ENCODE measurements at regions not wholly inside any gene's neighbourhood (a gene's known extent, or its start where the extent isn't known, plus 50 kb on each side); places are given as distances from the start of the nearest gene placed in this dataset.

GRCh38 chr1:240004086-240004749 lies 87.5 kb upstream of the FMN2 start:
- DNase-seq: no peak

GRCh38 chr1:240005997-240006650 lies 85.6 kb upstream of the FMN2 start:
- DNase-seq: no peak

- no peak for DNase-seq
These were observed 83.4 kb upstream of the FMN2 start for GRCh38 chr1:240008298-240008697.

GRCh38 chr1:240014051-240014450 lies 77.6 kb upstream of the FMN2 start:
- no peak for DNase-seq

DNA sequence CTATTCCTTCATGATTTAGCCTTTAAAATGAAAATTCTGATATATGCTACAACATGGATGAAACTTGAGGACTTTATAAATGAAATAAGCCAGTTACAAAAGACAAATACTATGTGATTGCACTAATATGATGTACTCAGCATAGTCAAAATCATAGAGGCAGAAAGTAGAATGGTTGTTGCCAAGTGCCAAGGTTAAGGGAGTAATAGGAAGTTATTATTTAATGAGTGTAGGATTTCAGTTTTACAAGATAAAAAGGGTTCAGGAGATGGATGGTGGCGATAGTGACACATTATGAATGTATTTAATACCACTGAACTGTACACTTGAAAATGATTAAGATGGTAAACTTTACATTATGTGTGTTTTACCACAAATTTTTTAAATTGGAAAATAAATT lies 73.1 kb upstream of the FMN2 start:
- no peak for DNase-seq

GRCh38 chr1:240019524-240019923 lies 72.2 kb upstream of the FMN2 start:
- no peak for DNase-seq

DNA sequence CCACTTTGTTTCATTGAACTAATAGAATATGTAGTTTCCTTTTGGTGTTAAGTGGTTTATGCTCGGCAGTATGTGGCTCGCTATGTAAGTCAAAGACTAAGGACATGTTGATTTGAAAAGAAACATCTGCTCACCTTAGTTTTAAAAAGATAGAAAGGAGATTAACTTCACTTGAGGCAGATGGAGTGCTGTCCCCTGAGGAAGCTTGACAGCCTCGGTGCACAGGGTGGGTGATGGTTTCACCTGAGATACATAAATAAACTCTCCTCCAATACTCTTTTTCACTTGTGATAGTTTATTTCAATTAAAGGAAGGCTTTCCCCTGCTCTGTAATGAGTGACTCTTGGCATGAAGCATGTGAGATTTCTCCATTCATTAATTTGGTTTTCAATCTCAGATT lies 70.8 kb upstream of the FMN2 start:
- no peak for DNase-seq

DNA sequence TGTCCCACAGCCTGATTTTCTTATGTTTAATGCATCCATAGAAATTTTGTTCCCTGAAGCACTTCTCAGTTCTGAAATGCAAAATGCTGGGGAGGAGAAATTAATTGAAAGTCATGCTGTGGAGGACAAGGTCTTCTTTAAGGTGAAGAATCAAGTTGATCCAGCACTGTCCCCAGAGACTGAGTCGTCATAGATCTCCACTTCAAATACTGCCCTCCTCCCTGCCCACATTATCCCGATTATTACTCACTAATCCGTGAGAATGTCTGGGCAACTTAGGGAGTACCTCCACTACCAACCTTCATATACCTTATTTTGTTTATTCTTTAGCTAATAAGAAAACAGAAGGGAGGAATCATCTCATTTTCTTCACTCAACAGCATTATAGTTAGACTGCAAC lies 70.0 kb upstream of the FMN2 start:
- no peak for DNase-seq

GRCh38 chr1:240027059-240027462 lies 64.6 kb upstream of the FMN2 start:
- DNase-seq: no peak

DNA sequence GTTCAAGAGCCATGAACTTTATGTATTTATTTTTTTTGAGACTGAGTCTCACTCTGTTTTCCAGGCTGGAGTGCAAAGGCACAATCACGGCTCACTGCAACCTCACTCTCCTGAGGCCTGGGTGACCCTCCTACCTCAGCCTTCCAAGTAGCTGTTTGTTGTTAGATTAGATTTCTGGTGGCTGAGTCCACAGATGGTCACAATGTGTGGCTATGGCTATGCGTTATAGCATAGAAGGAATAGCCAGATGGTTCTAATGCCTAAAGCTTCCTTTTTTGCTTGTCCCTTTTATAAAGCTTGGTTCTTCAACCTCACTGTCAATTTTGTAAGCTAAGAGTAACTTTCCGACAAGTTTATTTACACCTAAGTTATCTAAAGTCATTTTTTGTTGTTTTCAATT lies 62.3 kb upstream of the FMN2 start:
- DNase-seq: no peak

- no peak for DNase-seq
These were observed 61.4 kb upstream of the FMN2 start for GRCh38 chr1:240030236-240030635.

DNA sequence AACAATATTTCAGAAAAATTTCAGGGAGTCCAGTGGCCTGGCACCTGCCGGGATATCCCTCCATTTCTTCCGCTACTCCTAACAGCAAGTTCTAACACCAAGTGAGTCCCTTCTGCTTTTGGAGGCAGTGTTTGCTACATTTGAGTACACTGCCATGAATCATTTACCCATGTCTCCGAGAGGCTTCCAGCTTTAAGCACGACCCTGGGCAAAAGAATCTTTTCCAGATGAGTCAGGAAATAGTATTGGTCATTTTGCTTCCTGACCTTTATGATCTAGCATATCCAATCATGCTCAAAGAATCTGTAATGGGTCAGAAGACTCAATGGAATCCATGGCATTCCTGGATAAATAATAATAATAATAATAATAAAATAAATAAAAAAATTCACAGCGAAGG lies 60.7 kb upstream of the FMN2 start:
- no peak for DNase-seq

GRCh38 chr1:240031414-240031813 lies 60.3 kb upstream of the FMN2 start:
- no peak for DNase-seq

GRCh38 chr1:240033406-240033805 lies 58.3 kb upstream of the FMN2 start:
- no peak for DNase-seq

GRCh38 chr1:240036526-240036925 lies 55.2 kb upstream of the FMN2 start:
- DNase-seq: no peak

Data from stimulated activated naive CD4-positive, alpha-beta T cell treated with Interleukin-2 at 50 U/mL for 16 hours (primary cell).